ENCODE measurements at regions not wholly inside any gene's neighbourhood (a gene's known extent, or its start where the extent isn't known, plus 50 kb on each side); places are given as distances from the start of the nearest gene placed in this dataset.

GRCh38 chr20:24746351-24746685 lies 202.8 kb upstream of the CST7 start:
- no peaks in the 10 kb centered on the region for H3K9me3 Mint-ChIP-seq
- peaks cover 5% of the 10 kb centered on the region for H3K4me1 Mint-ChIP-seq
- H3K36me3 Mint-ChIP-seq, result no peaks in the 10 kb centered on the region
- no peak overlapping the region for H3K4me3 Mint-ChIP-seq
- no peak overlapping the region for H3K27ac Mint-ChIP-seq
- H3K27me3 Mint-ChIP-seq, result peaks cover 8% of the 10 kb centered on the region
- no peak for ATAC-seq

- peaks cover 8% of the 10 kb centered on the region for H3K27me3 Mint-ChIP-seq
- no peak overlapping the region for H3K27ac Mint-ChIP-seq
- no peaks in the 10 kb centered on the region for H3K36me3 Mint-ChIP-seq
- no peak for ATAC-seq
- no peak overlapping the region for H3K4me3 Mint-ChIP-seq
- peaks cover 5% of the 10 kb centered on the region for H3K4me1 Mint-ChIP-seq
- no peaks in the 10 kb centered on the region for H3K9me3 Mint-ChIP-seq
Observed at GRCh38 chr20:24747010-24747712, 201.9 kb upstream of the CST7 start.

- Mint-ChIP-seq H3K36me3 (no peaks in the 10 kb centered on the region), H3K9me3 (no peaks in the 10 kb centered on the region), H3K4me1 (peaks cover 5% of the 10 kb centered on the region), H3K4me3 (no peak overlapping the region), H3K27me3 (peaks cover 8% of the 10 kb centered on the region), H3K27ac (no peak overlapping the region)
- ATAC-seq, result no peak
Observed at GRCh38 chr20:24747881-24748595, 201.0 kb upstream of the CST7 start.

- Mint-ChIP-seq H3K9me3 (no peaks in the 10 kb centered on the region), H3K27me3 (peaks cover 8% of the 10 kb centered on the region), H3K4me1 (no peaks in the 10 kb centered on the region), H3K36me3 (no peaks in the 10 kb centered on the region), H3K4me3 (no peak overlapping the region), H3K27ac (no peak overlapping the region)
- no peak for ATAC-seq
Observed at GRCh38 chr20:24751551-24751950, 197.5 kb upstream of the CST7 start.

- peaks cover 8% of the 10 kb centered on the region for H3K27me3 Mint-ChIP-seq
- H3K27ac Mint-ChIP-seq, result no peak overlapping the region
- ATAC-seq, result no peak
- no peaks in the 10 kb centered on the region for H3K4me1 Mint-ChIP-seq
- H3K9me3 Mint-ChIP-seq, result no peaks in the 10 kb centered on the region
- H3K36me3 Mint-ChIP-seq, result no peaks in the 10 kb centered on the region
- no peak overlapping the region for H3K4me3 Mint-ChIP-seq
Observed at GRCh38 chr20:24752612-24753011, 196.5 kb upstream of the CST7 start.

GRCh38 chr20:24753130-24753529 lies 195.9 kb upstream of the CST7 start:
- no peak overlapping the region for H3K27ac Mint-ChIP-seq
- no peak for ATAC-seq
- no peaks in the 10 kb centered on the region for H3K9me3 Mint-ChIP-seq
- H3K4me1 Mint-ChIP-seq, result no peaks in the 10 kb centered on the region
- H3K27me3 Mint-ChIP-seq, result peaks cover 8% of the 10 kb centered on the region
- no peaks in the 10 kb centered on the region for H3K36me3 Mint-ChIP-seq
- H3K4me3 Mint-ChIP-seq, result no peak overlapping the region

- Mint-ChIP-seq H3K9me3 (peaks cover 3% of the 10 kb centered on the region), H3K4me1 (no peaks in the 10 kb centered on the region), H3K4me3 (no peak overlapping the region), H3K36me3 (no peaks in the 10 kb centered on the region), H3K27ac (no peak overlapping the region), H3K27me3 (no peaks in the 10 kb centered on the region)
- ATAC-seq, result no peak
Observed at GRCh38 chr20:24754691-24755090, 194.4 kb upstream of the CST7 start.

GRCh38 chr20:24755411-24755922 lies 193.6 kb upstream of the CST7 start:
- H3K36me3 Mint-ChIP-seq, result no peaks in the 10 kb centered on the region
- H3K27ac Mint-ChIP-seq, result no peak overlapping the region
- ATAC-seq, result no peak
- H3K4me3 Mint-ChIP-seq, result no peak overlapping the region
- H3K4me1 Mint-ChIP-seq, result no peaks in the 10 kb centered on the region
- H3K27me3 Mint-ChIP-seq, result no peaks in the 10 kb centered on the region
- H3K9me3 Mint-ChIP-seq, result peaks cover 3% of the 10 kb centered on the region

GRCh38 chr20:24756292-24757025 lies 192.6 kb upstream of the CST7 start:
- Mint-ChIP-seq H3K27me3 (no peaks in the 10 kb centered on the region), H3K4me3 (no peak overlapping the region), H3K27ac (no peak overlapping the region), H3K4me1 (no peaks in the 10 kb centered on the region), H3K36me3 (no peaks in the 10 kb centered on the region), H3K9me3 (peaks cover 3% of the 10 kb centered on the region)
- no peak for ATAC-seq

GRCh38 chr20:24761220-24762065 lies 187.6 kb upstream of the CST7 start:
- Mint-ChIP-seq H3K27me3 (peaks cover 6% of the 10 kb centered on the region), H3K27ac (no peak overlapping the region), H3K4me3 (no peak overlapping the region)

GRCh38 chr20:24762371-24762770 lies 186.7 kb upstream of the CST7 start:
- no peaks in the 10 kb centered on the region for H3K36me3 Mint-ChIP-seq
- no peak overlapping the region for H3K4me3 Mint-ChIP-seq
- no peak for ATAC-seq
- peaks cover 6% of the 10 kb centered on the region for H3K27me3 Mint-ChIP-seq
- H3K4me1 Mint-ChIP-seq, result peaks cover 15% of the 10 kb centered on the region
- H3K9me3 Mint-ChIP-seq, result peaks cover 3% of the 10 kb centered on the region
- H3K27ac Mint-ChIP-seq, result no peak overlapping the region

More at GRCh38 chr20:24761220-24762065, 187.6 kb upstream of the CST7 start:
- Mint-ChIP-seq H3K36me3 (no peaks in the 10 kb centered on the region), H3K9me3 (peaks cover 3% of the 10 kb centered on the region), H3K4me1 (peaks cover 13% of the 10 kb centered on the region)
- peak; percentile 36 for ATAC-seq

GRCh38 chr20:24762791-24763350 lies 186.2 kb upstream of the CST7 start:
- peak; percentile 22 for ATAC-seq
- peaks cover 15% of the 10 kb centered on the region for H3K4me1 Mint-ChIP-seq
- H3K36me3 Mint-ChIP-seq, result no peaks in the 10 kb centered on the region
- no peak overlapping the region for H3K27ac Mint-ChIP-seq
- peaks cover 6% of the 10 kb centered on the region for H3K27me3 Mint-ChIP-seq
- H3K9me3 Mint-ChIP-seq, result peaks cover 3% of the 10 kb centered on the region
- H3K4me3 Mint-ChIP-seq, result no peak overlapping the region

GRCh38 chr20:24763386-24764026 lies 185.6 kb upstream of the CST7 start:
- no peak overlapping the region for H3K4me3 Mint-ChIP-seq
- ATAC-seq, result no peak
- H3K27ac Mint-ChIP-seq, result no peak overlapping the region
- peaks cover 6% of the 10 kb centered on the region for H3K27me3 Mint-ChIP-seq
- H3K36me3 Mint-ChIP-seq, result no peaks in the 10 kb centered on the region
- peaks cover 15% of the 10 kb centered on the region for H3K4me1 Mint-ChIP-seq
- peaks cover 3% of the 10 kb centered on the region for H3K9me3 Mint-ChIP-seq

Measured in stimulated activated memory B cell treated with anti-CD40 and anti-IgM and Interleukin-4, amounts not matched to agents 10 μg/mL and 1 μg/mL and 100 μg/mL, for 72 hours (primary cell).